MM.1S (cell line): ENCODE measurements at regions not wholly inside any gene's neighbourhood (a gene's known extent, or its start where the extent isn't known, plus 50 kb on each side); places are given as distances from the start of the nearest gene placed in this dataset.

Experiments
- DNase-seq: peaks from one replicate; pipeline ENCODE4 v3.0.0-alpha.2; 2015
- H2AFZ ChIP-seq: fragments of 300-600 bp; sonication (generic); 2 replicates; pipeline ENCODE4 v1.6.0; 2016; ENCODE audit warnings: antibody characterized with exemption, low read length
- H3F3A ChIP-seq: fragments of 300-600 bp; sonication (generic); 2 replicates; pipeline ENCODE4 v1.6.1; 2016; ENCODE audit warnings: mild to moderate bottlenecking, antibody characterized with exemption, low read length, moderate library complexity, mixed read lengths; ENCODE audit not compliant: insufficient read depth
- H3K27ac ChIP-seq: fragments of 300-600 bp; sonication (generic); 2 replicates; pipeline ENCODE4 v1.5.1; 2016; ENCODE audit warnings: mild to moderate bottlenecking, low read length
- H3K27me3 ChIP-seq: fragments of 300-600 bp; sonication (generic); replicated peaks from 2 replicates; pipeline ENCODE4 v1.6.0; 2016; ENCODE audit warnings: low read length; ENCODE audit not compliant: insufficient read depth
- H3K36me3 ChIP-seq: fragments of 300-600 bp; sonication (generic); replicated peaks from 2 replicates; pipeline ENCODE4 v1.6.1; 2016; ENCODE audit warnings: mild to moderate bottlenecking, low read length, mixed read lengths; ENCODE audit not compliant: insufficient read depth
- H3K4me1 ChIP-seq: fragments of 300-600 bp; sonication (generic); 2 replicates; pipeline ENCODE4 v1.6.1; 2016; ENCODE audit warnings: low read length, mixed read lengths
- H3K4me2 ChIP-seq: fragments of 300-600 bp; sonication (generic); 2 replicates; pipeline ENCODE4 v1.6.0; 2016; ENCODE audit warnings: low read depth, low read length
- H3K4me3 ChIP-seq: fragments of 300-600 bp; sonication (generic); 2 replicates; pipeline ENCODE4 v1.5.1; 2016; ENCODE audit warnings: low read length, mixed read lengths
- H3K79me2 ChIP-seq: fragments of 300-600 bp; sonication (generic); 2 replicates; pipeline ENCODE4 v1.6.1; 2016; ENCODE audit warnings: mixed run types, low read length, mixed read lengths
- H3K9ac ChIP-seq: fragments of 300-600 bp; sonication (generic); 2 replicates; pipeline ENCODE4 v1.6.1; 2016; ENCODE audit warnings: low read length, mixed read lengths
- H3K9me2 ChIP-seq: fragments of 300-600 bp; sonication (generic); replicated peaks from 2 replicates; pipeline ENCODE4 v1.6.1; 2016; ENCODE audit warnings: mild to moderate bottlenecking, low read length, mixed read lengths; ENCODE audit not compliant: insufficient read depth
- H3K9me3 ChIP-seq: fragments of 300-600 bp; sonication (generic); replicated peaks from 2 replicates; pipeline ENCODE4 v1.6.1; 2016; ENCODE audit warnings: mild to moderate bottlenecking, low read length, mixed read lengths; ENCODE audit not compliant: insufficient read depth
- H4K20me1 ChIP-seq: fragments of 300-600 bp; sonication (generic); 2 replicates; pipeline ENCODE4 v1.6.1; 2016; ENCODE audit warnings: mild to moderate bottlenecking, low read length, moderate library complexity, mixed read lengths; ENCODE audit not compliant: insufficient read depth
- EZH2 ChIP-seq: fragments of 300-600 bp; sonication (generic); optimal IDR thresholded peaks from 2 replicates; pipeline ENCODE3; 2017; ENCODE audit warnings: low read depth, mild to moderate bottlenecking, antibody characterized with exemption, low read length, mixed read lengths
- EZH2phosphoT487 ChIP-seq: fragments of 300-600 bp; sonication (generic); IDR thresholded peaks from 2 replicates; pipeline ENCODE4 v1.6.1; 2018; ENCODE audit warnings: antibody characterized with exemption, low read length
- TF ChIP-seq, protein P1 (sequence below): fragments of 300-600 bp; sonication (generic); IDR thresholded peaks from 2 replicates; pipeline ENCODE4 v1.5.1; 2016; ENCODE audit warnings: antibody characterized with exemption, low read length, mixed read lengths

DNA sequence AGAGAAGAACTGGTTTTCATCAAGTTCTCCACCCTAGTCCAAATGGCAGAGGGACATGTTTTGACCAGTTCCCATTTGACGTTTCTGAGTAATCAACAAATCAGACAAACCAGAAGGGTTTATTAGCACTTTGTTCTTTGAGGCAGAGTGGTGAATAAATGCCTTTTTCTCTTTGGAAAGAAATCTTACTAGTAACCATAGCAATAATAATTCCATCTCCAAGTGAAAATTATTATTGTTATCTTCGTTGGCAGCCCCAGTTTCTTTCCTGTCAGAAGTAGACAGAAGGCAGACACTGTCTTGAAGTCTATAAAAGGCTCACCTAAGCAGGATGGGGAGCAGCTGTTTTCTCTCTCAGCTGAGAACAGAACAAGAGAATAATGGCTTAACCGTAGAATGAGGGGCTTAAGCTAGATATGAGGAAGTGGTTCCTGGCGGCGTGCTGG lies 391.6 kb downstream of the PBX1 start:
- no peak overlapping the region for H3K9ac ChIP-seq
- H3K9me3 ChIP-seq: no peaks in the 10 kb centered on the region; the same call in 1 of the 2 replicates
- no peak for TF ChIP-seq EZH2
- TF ChIP-seq, protein P1, sequence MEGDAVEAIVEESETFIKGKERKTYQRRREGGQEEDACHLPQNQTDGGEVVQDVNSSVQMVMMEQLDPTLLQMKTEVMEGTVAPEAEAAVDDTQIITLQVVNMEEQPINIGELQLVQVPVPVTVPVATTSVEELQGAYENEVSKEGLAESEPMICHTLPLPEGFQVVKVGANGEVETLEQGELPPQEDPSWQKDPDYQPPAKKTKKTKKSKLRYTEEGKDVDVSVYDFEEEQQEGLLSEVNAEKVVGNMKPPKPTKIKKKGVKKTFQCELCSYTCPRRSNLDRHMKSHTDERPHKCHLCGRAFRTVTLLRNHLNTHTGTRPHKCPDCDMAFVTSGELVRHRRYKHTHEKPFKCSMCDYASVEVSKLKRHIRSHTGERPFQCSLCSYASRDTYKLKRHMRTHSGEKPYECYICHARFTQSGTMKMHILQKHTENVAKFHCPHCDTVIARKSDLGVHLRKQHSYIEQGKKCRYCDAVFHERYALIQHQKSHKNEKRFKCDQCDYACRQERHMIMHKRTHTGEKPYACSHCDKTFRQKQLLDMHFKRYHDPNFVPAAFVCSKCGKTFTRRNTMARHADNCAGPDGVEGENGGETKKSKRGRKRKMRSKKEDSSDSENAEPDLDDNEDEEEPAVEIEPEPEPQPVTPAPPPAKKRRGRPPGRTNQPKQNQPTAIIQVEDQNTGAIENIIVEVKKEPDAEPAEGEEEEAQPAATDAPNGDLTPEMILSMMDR: no peak
- no peak for TF ChIP-seq EZH2phosphoT487
- H3K9me2 ChIP-seq: no peaks in the 10 kb centered on the region
- H3K4me3 ChIP-seq: no peak overlapping the region
- no peaks in the 10 kb centered on the region for H3K79me2 ChIP-seq
- H3K4me2 ChIP-seq: no peak overlapping the region
- H2AFZ ChIP-seq: no peak overlapping the region
- H4K20me1 ChIP-seq: no peaks in the 10 kb centered on the region
- no peaks in the 10 kb centered on the region for H3F3A ChIP-seq
- H3K36me3 ChIP-seq: no peaks in the 10 kb centered on the region
- no peak overlapping the region for H3K27ac ChIP-seq
- H3K4me1 ChIP-seq: no peaks in the 10 kb centered on the region
- H3K27me3 ChIP-seq: no peaks in the 10 kb centered on the region
- no peak for DNase-seq

DNA sequence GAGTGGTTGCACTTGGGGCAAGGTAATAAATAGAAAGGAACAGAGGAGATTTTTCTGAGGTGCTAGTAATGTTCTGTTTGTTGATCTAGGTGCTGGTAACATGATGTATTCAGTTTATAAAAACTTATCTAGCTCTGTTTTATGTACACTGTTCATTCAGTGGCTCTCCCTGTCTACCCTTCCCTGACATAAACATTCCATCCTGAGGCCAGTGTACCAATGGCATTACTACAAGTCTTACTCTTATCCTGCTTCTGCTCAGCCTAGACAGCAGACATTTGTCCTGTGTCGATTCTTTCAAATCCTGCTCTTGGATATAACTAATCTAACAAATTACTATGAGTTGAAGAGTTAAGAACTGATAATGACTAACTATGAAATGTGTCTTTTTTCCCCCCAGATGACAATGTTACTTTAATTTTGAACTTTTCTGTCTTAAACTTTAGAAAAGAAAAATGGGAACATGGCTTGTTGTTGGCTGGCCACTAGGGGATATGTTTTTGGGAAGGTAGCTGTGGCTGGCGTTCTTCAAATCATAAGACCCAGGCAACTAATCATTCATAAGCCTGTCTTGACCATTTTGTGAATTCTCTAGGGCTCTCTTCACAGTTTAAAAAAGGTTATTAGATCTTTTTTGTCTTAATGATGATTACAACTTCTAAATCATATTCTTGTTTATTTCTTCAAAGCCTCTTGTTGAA lies 390.9 kb downstream of the PBX1 start:
- DNase-seq: no peak
- H3K27me3 ChIP-seq: no peaks in the 10 kb centered on the region
- no peaks in the 10 kb centered on the region for H3K9me2 ChIP-seq
- H3K4me3 ChIP-seq: no peak overlapping the region
- no peaks in the 10 kb centered on the region; the same call in 1 of the 2 replicates for H3K9me3 ChIP-seq
- no peak overlapping the region for H3K9ac ChIP-seq
- H2AFZ ChIP-seq: no peak overlapping the region
- TF ChIP-seq EZH2 (no peak), EZH2phosphoT487 (no peak)
- TF ChIP-seq, protein P1: peak; percentile 6; the same call in 1 of the 2 replicates
- H3K4me2 ChIP-seq: no peak overlapping the region
- no peaks in the 10 kb centered on the region for H3K4me1 ChIP-seq
- H3F3A ChIP-seq: no peaks in the 10 kb centered on the region
- H3K36me3 ChIP-seq: no peaks in the 10 kb centered on the region
- H3K27ac ChIP-seq: no peak overlapping the region
- H4K20me1 ChIP-seq: no peaks in the 10 kb centered on the region
- no peaks in the 10 kb centered on the region for H3K79me2 ChIP-seq

GRCh38 chr1:164948101-164948500 lies 389.1 kb downstream of the PBX1 start:
- Histone ChIP-seq H4K20me1 (no peaks in the 10 kb centered on the region), H2AFZ (no peak overlapping the region), H3K27me3 (no peaks in the 10 kb centered on the region), H3K9ac (no peak overlapping the region), H3F3A (no peaks in the 10 kb centered on the region), H3K4me1 (no peaks in the 10 kb centered on the region), H3K36me3 (no peaks in the 10 kb centered on the region), H3K4me3 (no peak overlapping the region), H3K27ac (no peak overlapping the region), H3K9me3 (no peaks in the 10 kb centered on the region; the same call in 1 of the 2 replicates), H3K79me2 (no peaks in the 10 kb centered on the region), H3K9me2 (no peaks in the 10 kb centered on the region), H3K4me2 (no peak overlapping the region)
- DNase-seq: no peak
- TF ChIP-seq EZH2 (no peak), EZH2phosphoT487 (no peak)
- TF ChIP-seq, protein P1: no peak
